Hepatocyte (in vitro differentiated cells): ENCODE measurements at regions not wholly inside any gene's neighbourhood (a gene's known extent, or its start where the extent isn't known, plus 50 kb on each side); places are given as distances from the start of the nearest gene placed in this dataset.

Source experiments
- DNase-seq: peaks from one replicate; pipeline ENCODE4 v3.0.0-alpha.2; 2016; ENCODE audit warnings: low spot score
- H2AFZ ChIP-seq: fragments of 200-600 bp; sonication (generic); 2 replicates; pipeline ENCODE4 v1.6.0; 2016; ENCODE audit warnings: antibody characterized with exemption, mild to moderate bottlenecking
- H3K27ac ChIP-seq: fragments of 200-600 bp; sonication (generic); 2 replicates; pipeline ENCODE4 v1.5.1; 2016; ENCODE audit warnings: mild to moderate bottlenecking
- H3K27me3 ChIP-seq: fragments of 200-600 bp; sonication (generic); 2 replicates; pipeline ENCODE4 v1.6.1; 2016
- H3K36me3 ChIP-seq: fragments of 200-600 bp; sonication (generic); replicated peaks from 2 replicates; pipeline ENCODE4 v1.5.1; 2016; ENCODE audit warnings: low read depth; ENCODE audit not compliant: insufficient read depth
- H3K4me1 ChIP-seq: fragments of 200-600 bp; sonication (generic); 2 replicates; pipeline ENCODE4 v1.5.1; 2016; ENCODE audit warnings: mild to moderate bottlenecking, moderate library complexity; ENCODE audit not compliant: insufficient read depth
- H3K4me2 ChIP-seq: fragments of 200-600 bp; sonication (generic); 2 replicates; pipeline ENCODE4 v1.6.0; 2016
- H3K4me3 ChIP-seq: fragments of 200-600 bp; sonication (generic); 2 replicates; pipeline ENCODE4 v1.5.1; 2016; ENCODE audit warnings: mild to moderate bottlenecking
- H3K79me2 ChIP-seq: fragments of 200-600 bp; sonication (generic); 2 replicates; pipeline ENCODE4 v1.6.0; 2017; ENCODE audit warnings: mild to moderate bottlenecking
- H3K9me2 ChIP-seq: fragments of 200-600 bp; sonication (generic); replicated peaks from 2 replicates; pipeline ENCODE4 v1.6.0; 2017; ENCODE audit warnings: mild to moderate bottlenecking; ENCODE audit not compliant: insufficient read depth
- H3K9me3 ChIP-seq: fragments of 200-600 bp; sonication (generic); 2 replicates; pipeline ENCODE4 v1.5.1; 2016; ENCODE audit warnings: low read depth, mild to moderate bottlenecking
- H4K20me1 ChIP-seq: fragments of 200-600 bp; sonication (generic); 2 replicates; pipeline ENCODE4 v1.6.0; 2016; ENCODE audit warnings: mild to moderate bottlenecking; ENCODE audit not compliant: insufficient read depth, poor library complexity, severe bottlenecking
- CTCF ChIP-seq: fragments of 200-600 bp; sonication (generic); IDR thresholded peaks from 2 replicates; pipeline ENCODE4 v1.5.1; 2016; ENCODE audit warnings: antibody characterized with exemption, mild to moderate bottlenecking; ENCODE audit not compliant: poor library complexity
- EZH2 ChIP-seq: fragments of 200-600 bp; sonication (generic); IDR thresholded peaks from 2 replicates; pipeline ENCODE4 v1.6.1; 2016; ENCODE audit warnings: antibody characterized with exemption, mild to moderate bottlenecking, borderline replicate concordance
- EZH2phosphoT487 ChIP-seq: fragments of 200-600 bp; sonication (generic); IDR thresholded peaks from one replicate; pipeline ENCODE4 v1.6.1; 2018; ENCODE audit warnings: antibody characterized with exemption, mild to moderate bottlenecking, low read depth, moderate library complexity; ENCODE audit not compliant: unreplicated experiment, severe bottlenecking
- WGBS: methylation state at CpG from one replicate; pipeline ENCODE4 v1.1.6; 2016; ENCODE audit warnings: low lambda C conversion rate; ENCODE audit errors: missing lambda C conversion rate; 5-methylcytosine and 5-hydroxymethylcytosine counted together

- 85% methylated on average over 5 of the region's 5 CpGs for WGBS
- Histone ChIP-seq H3K4me2 (no peak overlapping the region), H2AFZ (no peak overlapping the region), H3K4me1 (no peaks in the 10 kb centered on the region), H3K4me3 (no peak overlapping the region), H3K36me3 (no peaks in the 10 kb centered on the region), H3K9me3 (no peaks in the 10 kb centered on the region), H3K79me2 (no peaks in the 10 kb centered on the region), H3K27me3 (no peaks in the 10 kb centered on the region), H3K9me2 (no peaks in the 10 kb centered on the region), H4K20me1 (no peaks in the 10 kb centered on the region), H3K27ac (no peak overlapping the region)
- TF ChIP-seq EZH2 = no peak
- TF ChIP-seq CTCF = no peak
- no peak for TF ChIP-seq EZH2phosphoT487
- DNase-seq = no peak
These were observed 431.1 kb upstream of the CDH4 start for GRCh38 chr20:60820918-60821317.

- Histone ChIP-seq H3K27me3 (no peaks in the 10 kb centered on the region), H3K4me1 (no peaks in the 10 kb centered on the region), H3K9me2 (no peaks in the 10 kb centered on the region), H3K4me2 (no peak overlapping the region), H3K27ac (no peak overlapping the region), H3K36me3 (no peaks in the 10 kb centered on the region), H3K4me3 (no peak overlapping the region), H3K79me2 (no peaks in the 10 kb centered on the region), H4K20me1 (no peaks in the 10 kb centered on the region), H2AFZ (no peak overlapping the region), H3K9me3 (no peaks in the 10 kb centered on the region)
- no peak for DNase-seq
- no peak for TF ChIP-seq CTCF
- no peak for TF ChIP-seq EZH2
- no peak for TF ChIP-seq EZH2phosphoT487
- 60% methylated on average over 10 of the region's 10 CpGs for WGBS
These were observed 429.1 kb upstream of the CDH4 start for GRCh38 chr20:60822699-60823607.

- no peaks in the 10 kb centered on the region for H4K20me1 ChIP-seq
- no peak overlapping the region for H3K4me2 ChIP-seq
- H3K9me2 ChIP-seq = no peaks in the 10 kb centered on the region
- WGBS = 90% methylated on average over 2 of the region's 2 CpGs
- H3K79me2 ChIP-seq = no peaks in the 10 kb centered on the region
- H3K27me3 ChIP-seq = peaks cover 6% of the 10 kb centered on the region
- H3K4me1 ChIP-seq = no peaks in the 10 kb centered on the region
- no peak overlapping the region for H2AFZ ChIP-seq
- H3K9me3 ChIP-seq = no peaks in the 10 kb centered on the region
- DNase-seq = no peak
- H3K36me3 ChIP-seq = no peaks in the 10 kb centered on the region
- no peak overlapping the region for H3K27ac ChIP-seq
- TF ChIP-seq CTCF (no peak), EZH2 (no peak), EZH2phosphoT487 (no peak)
- H3K4me3 ChIP-seq = no peak overlapping the region
These were observed 416.2 kb upstream of the CDH4 start for GRCh38 chr20:60835876-60836275.
